ENCODE measurements at regions not wholly inside any gene's neighbourhood (a gene's known extent, or its start where the extent isn't known, plus 50 kb on each side); places are given as distances from the start of the nearest gene placed in this dataset.

- DNase-seq (ENCODE audit: low read depth): no peak
Measured at GRCh38 chr9:38313421-38313820, 79.1 kb upstream of the ALDH1B1 start.

- DNase-seq (ENCODE audit: low read depth): no peak
Measured at GRCh38 chr9:38312406-38312805, 80.1 kb upstream of the ALDH1B1 start.

GRCh38 chr9:38311382-38312270, 80.9 kb upstream of the ALDH1B1 start:
- DNase-seq (ENCODE audit: low read depth): no peak

- peak; percentile 67 for DNase-seq (ENCODE audit: low read depth)
Measured at GRCh38 chr9:38309324-38310195, 82.9 kb upstream of the ALDH1B1 start.

- DNase-seq (ENCODE audit: low read depth): no peak
Measured at GRCh38 chr9:38308136-38308535, 84.4 kb upstream of the ALDH1B1 start.

GRCh38 chr9:38306899-38307298, 85.6 kb upstream of the ALDH1B1 start:
- DNase-seq (ENCODE audit: low read depth): no peak

GRCh38 chr9:38305582-38305981, 86.9 kb upstream of the ALDH1B1 start:
- DNase-seq (ENCODE audit: low read depth): no peak

GRCh38 chr9:38301376-38302106, 91.0 kb upstream of the ALDH1B1 start:
- no peak for DNase-seq (ENCODE audit: low read depth)

GRCh38 chr9:38299856-38300255, 92.6 kb upstream of the ALDH1B1 start:
- DNase-seq (ENCODE audit: low read depth): no peak

GRCh38 chr9:38298904-38299303, 93.6 kb upstream of the ALDH1B1 start:
- DNase-seq (ENCODE audit: low read depth): no peak

- DNase-seq (ENCODE audit: low read depth): no peak
Measured at GRCh38 chr9:38298503-38298902, 94.0 kb upstream of the ALDH1B1 start.

- no peak for DNase-seq (ENCODE audit: low read depth)
Measured at GRCh38 chr9:38296807-38297206, 95.7 kb upstream of the ALDH1B1 start.

- peak; percentile 25 for DNase-seq (ENCODE audit: low read depth)
Measured at GRCh38 chr9:38295764-38296163, 96.7 kb upstream of the ALDH1B1 start.

GRCh38 chr9:38294220-38294960, 98.1 kb upstream of the ALDH1B1 start:
- DNase-seq (ENCODE audit: low read depth): no peak

- no peak for DNase-seq (ENCODE audit: low read depth)
Measured at GRCh38 chr9:38293022-38293421, 99.5 kb upstream of the ALDH1B1 start.

- no peak for DNase-seq (ENCODE audit: low read depth)
Measured at GRCh38 chr9:38292480-38292879, 100.0 kb upstream of the ALDH1B1 start.

- DNase-seq (ENCODE audit: low read depth): no peak
Measured at GRCh38 chr9:38289866-38290245, 102.6 kb upstream of the ALDH1B1 start.

GRCh38 chr9:38289236-38289865, 103.2 kb upstream of the ALDH1B1 start:
- no peak for DNase-seq (ENCODE audit: low read depth)

GRCh38 chr9:38288502-38288901, 104.0 kb upstream of the ALDH1B1 start:
- DNase-seq (ENCODE audit: low read depth): no peak

GRCh38 chr9:38287420-38287985, 105.0 kb upstream of the ALDH1B1 start:
- DNase-seq (ENCODE audit: low read depth): no peak

- DNase-seq (ENCODE audit: low read depth): no peak
Measured at GRCh38 chr9:38286766-38287165, 105.7 kb upstream of the ALDH1B1 start.
